ENCODE measurements at regions not wholly inside any gene's neighbourhood (a gene's known extent, or its start where the extent isn't known, plus 50 kb on each side); places are given as distances from the start of the nearest gene placed in this dataset.

DNA sequence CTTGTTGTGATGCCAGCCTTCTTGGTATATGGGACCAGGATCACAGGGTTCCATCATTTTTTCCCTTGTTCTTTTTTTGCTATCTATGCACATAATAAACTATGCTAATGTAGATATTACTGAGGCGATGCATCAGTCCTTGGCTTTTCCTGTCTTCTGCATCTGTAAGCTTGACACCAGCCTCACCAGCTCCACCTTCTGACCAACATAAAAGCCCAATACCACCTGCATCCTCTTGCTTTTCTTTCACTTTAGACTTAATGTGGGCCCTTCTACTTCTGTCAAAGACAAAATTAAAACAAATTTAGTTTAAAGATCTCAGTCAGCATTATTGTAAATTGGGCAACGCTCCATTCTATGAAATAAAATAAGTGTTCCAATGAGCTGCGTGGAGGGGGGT, 1718.8 kb upstream of the PCDH10 start:
- TF ChIP-seq, protein P1, sequence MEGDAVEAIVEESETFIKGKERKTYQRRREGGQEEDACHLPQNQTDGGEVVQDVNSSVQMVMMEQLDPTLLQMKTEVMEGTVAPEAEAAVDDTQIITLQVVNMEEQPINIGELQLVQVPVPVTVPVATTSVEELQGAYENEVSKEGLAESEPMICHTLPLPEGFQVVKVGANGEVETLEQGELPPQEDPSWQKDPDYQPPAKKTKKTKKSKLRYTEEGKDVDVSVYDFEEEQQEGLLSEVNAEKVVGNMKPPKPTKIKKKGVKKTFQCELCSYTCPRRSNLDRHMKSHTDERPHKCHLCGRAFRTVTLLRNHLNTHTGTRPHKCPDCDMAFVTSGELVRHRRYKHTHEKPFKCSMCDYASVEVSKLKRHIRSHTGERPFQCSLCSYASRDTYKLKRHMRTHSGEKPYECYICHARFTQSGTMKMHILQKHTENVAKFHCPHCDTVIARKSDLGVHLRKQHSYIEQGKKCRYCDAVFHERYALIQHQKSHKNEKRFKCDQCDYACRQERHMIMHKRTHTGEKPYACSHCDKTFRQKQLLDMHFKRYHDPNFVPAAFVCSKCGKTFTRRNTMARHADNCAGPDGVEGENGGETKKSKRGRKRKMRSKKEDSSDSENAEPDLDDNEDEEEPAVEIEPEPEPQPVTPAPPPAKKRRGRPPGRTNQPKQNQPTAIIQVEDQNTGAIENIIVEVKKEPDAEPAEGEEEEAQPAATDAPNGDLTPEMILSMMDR (IDR thresholded peaks at IDR 0.05; ENCODE audit: extremely low read depth, insufficient read depth, missing control alignments): peak; percentile 51
- in situ Hi-C loops (cut with MboI; ENCODE audit: low pct_unique_long_range_greater_than_20kb, low sequenced_read_pairs, unreplicated experiment): no loop called here
- DNase-seq (ENCODE audit: low spot score): no peak

DNA sequence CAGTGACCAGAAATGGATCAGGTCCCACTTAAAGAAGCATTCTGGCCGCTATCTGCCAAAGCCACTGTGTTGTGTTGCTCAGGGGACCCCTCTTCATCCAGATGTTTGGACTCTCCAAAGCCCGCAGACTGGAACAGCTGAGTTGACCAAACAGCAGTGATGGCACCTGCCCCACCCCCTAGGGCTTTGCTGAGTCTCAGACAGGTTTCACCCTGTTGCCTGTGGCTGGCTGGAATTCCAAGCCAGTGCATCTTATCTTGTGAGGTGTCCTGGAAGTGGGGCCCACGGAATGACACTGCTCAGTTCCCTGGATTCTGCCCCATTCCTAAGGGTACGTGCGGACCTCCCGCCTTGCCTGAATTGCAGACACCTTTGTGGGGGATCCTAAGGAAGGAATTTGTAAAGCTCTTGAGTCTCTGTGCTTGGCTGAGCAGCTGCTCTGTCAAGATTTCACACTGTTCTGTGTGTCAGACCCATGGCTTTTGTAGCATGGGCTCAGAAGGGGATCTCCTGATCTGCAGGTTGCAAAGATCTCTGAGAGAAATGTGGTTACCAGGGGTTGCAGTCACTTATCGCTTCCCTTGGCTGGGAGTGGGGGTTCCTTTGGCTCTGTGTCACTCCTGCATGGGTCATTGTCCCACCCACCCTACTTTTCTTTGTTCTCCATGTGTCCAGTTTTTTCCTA, 1707.9 kb upstream of the PCDH10 start:
- in situ Hi-C loops (cut with MboI; ENCODE audit: low pct_unique_long_range_greater_than_20kb, low sequenced_read_pairs, unreplicated experiment): no loop called here

DNA sequence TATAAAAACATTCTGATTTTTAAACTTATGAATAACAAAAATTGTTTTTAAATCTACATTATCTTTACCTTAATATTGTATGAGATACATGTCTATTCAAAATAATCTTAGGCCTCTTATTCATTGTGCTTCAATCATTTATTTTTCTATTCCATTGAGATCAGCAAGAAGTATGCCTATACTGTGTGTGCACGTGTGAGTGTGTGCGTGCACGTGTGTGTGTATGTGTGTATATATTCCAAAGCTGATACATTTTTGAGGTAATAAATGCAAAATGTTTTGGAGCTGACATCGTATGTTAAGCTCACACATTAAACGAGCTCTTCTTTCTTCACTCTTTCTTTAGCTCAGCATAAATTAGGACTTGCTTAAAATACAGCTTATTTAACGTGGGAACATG, 1701.2 kb upstream of the PCDH10 start:
- TF ChIP-seq, protein P1 (IDR thresholded peaks at IDR 0.05; ENCODE audit: extremely low read depth, insufficient read depth, missing control alignments): no peak
- no peak for DNase-seq (ENCODE audit: low spot score)
- in situ Hi-C loops (cut with MboI; ENCODE audit: low pct_unique_long_range_greater_than_20kb, low sequenced_read_pairs, unreplicated experiment): no loop called here

More for the DNA sequence above, 1707.9 kb upstream of the PCDH10 start:
- TF ChIP-seq, protein P1 (IDR thresholded peaks at IDR 0.05; ENCODE audit: extremely low read depth, insufficient read depth, missing control alignments): no peak
- no peak for DNase-seq (ENCODE audit: low spot score)

DNA sequence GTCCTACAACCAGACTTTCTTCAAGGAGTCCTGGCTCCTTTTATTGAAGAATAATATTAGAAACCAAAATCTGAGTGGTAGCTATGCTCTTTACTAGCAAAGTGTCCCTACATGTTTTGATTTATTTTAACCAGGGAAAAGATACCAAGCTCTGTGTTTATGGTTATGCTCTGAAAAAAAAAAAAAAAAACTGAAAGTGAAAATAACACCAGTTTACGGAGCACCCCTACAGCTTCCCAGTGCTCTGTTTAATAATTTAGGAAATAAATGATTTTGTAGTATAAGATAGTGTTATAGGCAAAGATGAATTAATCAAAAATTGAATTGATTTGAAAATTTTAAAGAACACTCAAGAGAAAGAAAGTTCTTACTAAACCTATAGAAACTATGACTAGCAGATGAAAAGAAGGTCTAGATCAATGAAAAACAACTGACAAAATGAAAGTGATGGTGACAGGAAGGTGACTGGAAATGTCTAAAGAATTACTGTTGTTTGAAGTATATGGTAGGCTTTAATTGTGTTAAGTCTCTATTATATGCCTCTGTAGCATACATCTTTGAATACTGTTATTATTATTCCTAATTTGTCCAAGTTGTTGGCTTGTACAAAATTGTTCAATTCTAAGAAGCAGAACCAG, 1698.4 kb upstream of the PCDH10 start:
- TF ChIP-seq, protein P1 (IDR thresholded peaks at IDR 0.05; ENCODE audit: extremely low read depth, insufficient read depth, missing control alignments): no peak
- in situ Hi-C loops (cut with MboI; ENCODE audit: low pct_unique_long_range_greater_than_20kb, low sequenced_read_pairs, unreplicated experiment): no loop called here
- no peak for DNase-seq (ENCODE audit: low spot score)

DNA sequence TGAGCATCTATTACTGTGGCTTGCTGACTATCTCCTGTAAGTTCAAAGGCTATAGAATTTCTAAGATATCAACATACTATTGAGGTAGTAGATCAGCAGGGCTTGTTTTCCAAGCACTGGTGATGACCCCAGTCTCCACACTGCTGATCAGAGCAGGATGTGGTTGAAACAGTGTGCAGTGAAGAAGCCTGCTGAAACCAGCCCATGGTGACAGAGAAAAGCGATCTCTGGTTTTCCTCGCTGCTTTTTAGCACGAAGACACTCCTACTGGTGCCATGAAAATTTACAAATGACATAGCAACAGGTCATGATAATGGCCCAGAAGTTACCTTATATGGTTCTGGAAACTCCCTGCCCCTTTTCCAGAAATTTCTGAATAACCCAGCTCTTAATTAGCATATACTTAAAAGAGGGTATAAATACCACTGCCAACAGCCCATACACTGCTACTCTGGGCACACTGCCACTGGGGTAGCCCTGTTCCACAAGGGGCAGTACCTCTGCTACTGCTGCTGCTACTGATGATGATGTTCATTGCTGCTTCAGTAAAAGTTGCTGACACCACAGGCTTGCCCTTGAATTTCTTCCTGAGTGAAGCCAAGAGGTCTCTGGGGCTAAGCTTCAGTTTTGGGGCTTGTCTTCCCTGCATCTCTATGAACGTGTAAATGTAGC, 1689.5 kb upstream of the PCDH10 start:
- in situ Hi-C loops (cut with MboI; ENCODE audit: low pct_unique_long_range_greater_than_20kb, low sequenced_read_pairs, unreplicated experiment): no loop called here
- TF ChIP-seq, protein P1 (IDR thresholded peaks at IDR 0.05; ENCODE audit: extremely low read depth, insufficient read depth, missing control alignments): no peak
- DNase-seq (ENCODE audit: low spot score): no peak

DNA sequence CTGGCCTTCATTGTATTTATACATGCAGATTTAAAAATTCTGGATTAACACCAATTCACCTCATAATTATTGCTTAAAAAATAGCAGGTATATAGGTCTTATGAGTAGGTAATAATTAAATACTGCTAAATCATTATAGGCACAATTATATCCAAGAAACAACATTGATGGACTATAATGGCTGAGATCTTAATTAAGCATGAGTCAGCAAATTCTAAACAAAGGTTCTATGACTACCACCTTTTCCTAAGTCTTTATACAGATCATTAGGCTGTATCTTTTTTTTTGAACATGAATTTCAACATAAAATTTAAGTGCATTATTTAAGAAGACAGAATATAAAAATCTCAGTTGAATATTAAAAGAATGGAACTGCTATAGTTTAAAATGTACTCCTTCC, 1678.7 kb upstream of the PCDH10 start:
- in situ Hi-C loops (cut with MboI; ENCODE audit: low pct_unique_long_range_greater_than_20kb, low sequenced_read_pairs, unreplicated experiment): no loop called here
- TF ChIP-seq, protein P1 (IDR thresholded peaks at IDR 0.05; ENCODE audit: extremely low read depth, insufficient read depth, missing control alignments): no peak
- DNase-seq (ENCODE audit: low spot score): no peak

Data from GM13977 (cell line).